NCI-H510A treated with DMSO at 0.1 percent for 48 hours (cell line): ENCODE measurements at regions not wholly inside any gene's neighbourhood (a gene's known extent, or its start where the extent isn't known, plus 50 kb on each side); places are given as distances from the start of the nearest gene placed in this dataset.
"Not testable (repeated sequence)": the region's sequence is repeated elsewhere in the genome, so short reads cannot be mapped to it uniquely, and the experiment has no call there.

Experiments used
- DNase-seq: peaks from one replicate; lab custom pipeline; 2025; lab: John Stamatoyannopoulos, UW

- no peak for DNase-seq
Measured at GRCh38 chr7:127530148-127530547, 55.2 kb downstream of the GCC1 start.

GRCh38 chr7:127527561-127527960 is 57.8 kb downstream of the GCC1 start:
- no peak for DNase-seq

DNA sequence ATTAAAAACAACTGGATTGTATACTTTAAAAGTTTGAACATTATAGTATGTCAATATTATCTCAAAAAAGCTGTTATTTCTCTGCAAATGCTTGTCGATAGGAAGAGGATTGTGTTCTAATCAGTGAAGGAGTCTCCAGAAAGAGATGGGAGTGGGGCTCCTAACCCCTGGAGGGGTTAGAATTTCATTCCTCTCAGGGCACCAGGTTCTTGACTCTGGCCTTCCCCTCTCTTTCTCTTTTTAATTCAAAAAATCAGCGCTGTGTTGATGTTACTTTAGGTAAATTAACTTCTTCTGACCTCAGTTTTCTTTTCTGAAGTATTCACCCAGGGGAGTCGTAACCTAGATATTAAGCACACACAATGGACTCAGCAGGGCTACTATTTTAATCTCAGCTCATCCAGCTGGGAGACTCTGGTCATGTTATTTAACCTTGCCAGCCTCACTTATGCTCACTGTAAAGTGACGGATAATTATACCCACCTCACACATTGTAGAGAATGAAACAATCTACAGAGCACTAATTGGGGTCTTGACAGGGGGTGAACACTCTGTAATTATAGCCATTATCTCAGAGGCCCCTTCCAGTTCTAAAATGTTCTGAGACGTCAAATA is 59.4 kb downstream of the GCC1 start:
- no peak for DNase-seq

- DNase-seq = no peak
Measured at GRCh38 chr7:127516320-127516719, 69.1 kb downstream of the GCC1 start.

DNA sequence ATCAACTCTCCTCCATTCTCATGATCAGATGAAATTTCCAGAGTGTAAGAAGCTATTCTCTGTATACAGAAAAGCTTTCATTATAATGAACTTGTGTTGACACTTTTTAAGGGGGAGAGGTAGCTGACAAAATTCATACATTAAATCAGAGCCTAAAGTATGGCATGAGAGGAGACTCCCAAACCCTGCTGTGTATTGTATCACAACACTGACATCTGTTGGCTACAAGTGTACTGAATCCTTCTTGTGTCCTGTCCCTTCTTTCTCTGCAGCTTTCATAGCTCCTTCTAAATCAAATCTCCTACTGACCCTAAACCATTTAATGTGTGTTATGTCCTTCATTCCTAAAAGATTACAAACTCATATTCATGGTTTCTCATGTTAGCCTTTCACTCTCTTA is 70.9 kb downstream of the GCC1 start:
- DNase-seq = peak; percentile 32

GRCh38 chr7:127513311-127513710 is 72.1 kb downstream of the GCC1 start:
- no peak for DNase-seq

- no peak for DNase-seq
Measured at GRCh38 chr7:127512663-127513062, 72.7 kb downstream of the GCC1 start.

DNA sequence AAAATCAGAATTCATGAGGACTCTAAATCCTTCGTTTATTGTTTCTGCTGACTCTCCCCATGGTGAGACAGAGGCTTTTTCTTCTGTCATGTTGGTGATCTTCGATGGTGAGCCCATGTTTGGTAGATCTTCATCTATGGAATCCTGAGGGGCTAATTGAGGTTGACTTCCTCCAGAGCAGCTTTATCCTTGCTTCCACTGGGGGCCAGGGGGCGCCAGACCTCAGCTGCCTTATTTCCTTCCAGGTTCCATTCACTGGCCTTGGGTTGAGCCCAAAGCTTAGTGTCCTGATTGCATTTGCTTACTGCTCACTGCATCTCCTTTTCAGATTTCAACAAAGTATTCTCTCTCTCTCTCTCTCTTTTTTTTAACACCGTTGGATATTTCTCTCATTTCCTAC is 80.7 kb downstream of the GCC1 start:
- no peak for DNase-seq

GRCh38 chr7:127501817-127502216 is 83.6 kb downstream of the GCC1 start:
- no peak for DNase-seq

- no peak for DNase-seq
Measured at GRCh38 chr7:127487381-127487780, 94.9 kb upstream of the ZNF800 start.

DNA sequence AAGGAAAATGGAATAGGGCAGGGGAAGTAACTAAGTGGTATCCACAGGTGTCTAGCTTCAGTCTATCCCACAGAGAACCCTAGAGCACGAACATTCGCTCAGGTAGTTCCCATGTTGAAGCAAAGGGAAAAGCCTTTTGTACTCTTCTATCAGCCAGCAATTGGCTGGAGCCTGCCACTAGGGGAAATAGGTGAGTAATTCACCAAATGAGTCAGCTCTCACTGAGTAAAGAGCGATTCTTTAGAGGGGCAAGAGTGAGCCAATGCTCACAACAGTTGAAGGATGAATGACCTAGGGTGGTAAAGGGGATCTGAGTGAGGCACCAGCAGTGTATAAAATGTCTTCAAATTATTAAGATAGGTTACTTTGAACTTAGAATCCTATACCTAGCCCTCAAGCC is 94.1 kb upstream of the ZNF800 start:
- DNase-seq = no peak

DNA sequence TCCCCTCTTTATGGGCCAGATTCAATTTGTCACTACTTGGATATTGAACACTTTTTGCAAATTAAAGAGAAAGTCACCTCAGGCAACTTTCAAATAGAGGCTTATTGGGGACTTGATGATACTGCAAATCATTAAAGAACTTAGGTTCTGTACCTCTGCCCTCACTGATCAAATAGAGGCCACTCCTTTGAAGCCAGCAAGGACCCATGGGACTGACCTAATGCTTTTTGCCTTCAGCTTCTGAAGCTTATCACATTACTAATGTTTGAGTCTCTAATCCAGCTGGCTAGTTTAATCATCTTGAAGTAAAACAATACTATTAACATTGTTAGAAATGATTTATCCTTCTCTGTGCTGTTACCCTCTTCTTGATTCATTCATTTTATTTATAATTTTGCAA is 93.0 kb upstream of the ZNF800 start:
- DNase-seq = no peak

DNA sequence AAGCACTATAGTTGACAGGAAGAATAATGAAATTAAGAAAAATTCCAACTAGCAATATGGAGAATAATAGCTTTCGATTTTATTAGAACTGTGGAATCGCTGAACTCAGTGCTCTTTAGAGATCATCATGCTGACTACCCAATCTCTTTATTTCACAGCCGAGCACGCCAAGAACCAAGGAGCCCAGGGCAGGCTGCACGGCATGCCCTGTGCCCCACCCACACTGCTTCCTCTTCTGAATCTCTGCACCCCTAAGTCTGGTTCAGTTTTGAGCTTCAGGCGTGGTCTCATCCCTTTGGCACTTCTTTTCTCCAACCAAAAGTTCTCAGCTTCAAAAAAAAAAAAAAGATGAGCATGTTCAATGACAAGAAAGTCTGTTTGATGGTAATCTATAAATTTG is 92.4 kb upstream of the ZNF800 start:
- no peak for DNase-seq

DNA sequence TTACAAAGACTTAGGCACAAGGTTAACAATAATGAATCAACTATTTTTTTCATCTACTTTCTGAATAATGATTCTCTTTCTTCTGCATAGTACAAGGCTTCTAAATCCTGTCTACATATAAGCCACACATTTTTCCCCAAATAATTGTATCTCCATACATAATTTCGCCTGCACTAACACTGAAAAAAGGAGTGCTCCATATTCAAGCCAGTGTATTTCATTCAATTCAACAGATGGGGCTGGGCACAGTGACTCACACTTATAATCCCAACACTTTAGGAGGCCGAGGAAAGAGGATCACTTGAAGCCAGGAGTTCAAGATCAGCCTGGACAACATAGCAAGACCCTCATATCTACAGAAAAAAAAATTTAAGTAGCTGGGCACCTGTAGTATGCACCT is 86.0 kb upstream of the ZNF800 start:
- DNase-seq = no peak

- DNase-seq = no peak
Measured at GRCh38 chr7:127478024-127478355, 85.5 kb upstream of the ZNF800 start.

GRCh38 chr7:127477295-127478023 is 85.0 kb upstream of the ZNF800 start:
- DNase-seq = peak; percentile 30

- peak; percentile 10 for DNase-seq
Measured at GRCh38 chr7:127476618-127477017, 84.1 kb upstream of the ZNF800 start.

GRCh38 chr7:127474457-127474856 is 81.9 kb upstream of the ZNF800 start:
- DNase-seq = no peak

DNA sequence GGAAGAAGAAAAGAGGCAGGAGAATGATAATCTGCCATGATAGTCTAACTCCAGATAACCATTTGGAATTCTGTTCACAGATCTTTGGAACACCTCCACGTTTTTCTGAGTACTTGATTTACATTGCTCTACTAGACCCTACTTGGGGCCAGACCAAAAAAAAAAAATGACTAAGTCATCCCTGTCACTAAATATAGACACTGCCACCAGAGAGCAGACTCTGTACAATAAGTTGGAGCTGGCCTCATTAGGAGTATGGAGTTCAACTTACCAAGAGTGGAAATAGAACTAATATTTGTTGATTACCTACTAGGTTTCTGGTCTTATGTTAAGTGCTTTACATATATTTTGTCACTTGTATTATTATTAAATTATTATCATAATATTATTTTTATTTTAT is 80.9 kb upstream of the ZNF800 start:
- DNase-seq = no peak

DNA sequence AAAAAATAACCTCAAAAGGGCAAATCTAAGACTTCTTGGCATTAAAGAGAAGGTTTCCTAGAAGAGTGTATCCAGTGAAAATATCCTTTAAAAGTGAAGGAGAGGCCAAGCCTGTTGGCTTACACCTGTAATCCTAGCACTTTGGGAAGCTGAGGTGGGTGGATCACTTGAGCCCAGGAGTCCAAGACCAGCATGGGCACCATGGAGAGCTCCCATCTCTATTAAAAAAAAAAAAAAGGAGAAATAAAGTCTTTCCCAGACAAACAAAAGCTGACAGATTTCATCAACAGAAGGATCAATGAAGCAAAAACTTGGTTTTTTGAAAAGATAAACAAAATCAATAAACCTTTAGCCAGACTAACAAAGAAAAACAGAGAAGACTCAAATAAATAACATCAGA is 67.6 kb upstream of the ZNF800 start:
- DNase-seq = no peak

DNA sequence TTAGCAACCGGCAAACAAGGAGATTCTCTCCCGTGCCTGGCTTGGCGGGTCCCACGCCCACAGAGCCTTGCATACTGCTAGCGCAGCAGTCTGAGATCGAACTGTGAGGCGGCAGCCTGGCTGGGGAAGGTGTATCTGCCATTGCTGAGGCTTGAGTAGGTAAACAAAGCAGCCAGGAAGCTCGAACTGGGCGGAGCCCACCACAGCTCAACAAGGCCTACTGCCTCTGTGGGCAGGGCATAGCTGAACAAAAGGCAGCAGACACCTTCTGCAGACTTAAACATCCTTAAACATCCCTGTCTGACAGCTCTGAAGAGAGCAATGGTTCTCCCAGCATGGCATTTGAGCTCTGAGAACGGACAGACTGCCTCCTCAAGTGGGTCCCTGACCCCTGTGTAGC is 58.8 kb upstream of the ZNF800 start:
- not testable (repeated sequence) for DNase-seq

GRCh38 chr7:127448566-127448965 is 56.1 kb upstream of the ZNF800 start:
- no peak for DNase-seq

DNA sequence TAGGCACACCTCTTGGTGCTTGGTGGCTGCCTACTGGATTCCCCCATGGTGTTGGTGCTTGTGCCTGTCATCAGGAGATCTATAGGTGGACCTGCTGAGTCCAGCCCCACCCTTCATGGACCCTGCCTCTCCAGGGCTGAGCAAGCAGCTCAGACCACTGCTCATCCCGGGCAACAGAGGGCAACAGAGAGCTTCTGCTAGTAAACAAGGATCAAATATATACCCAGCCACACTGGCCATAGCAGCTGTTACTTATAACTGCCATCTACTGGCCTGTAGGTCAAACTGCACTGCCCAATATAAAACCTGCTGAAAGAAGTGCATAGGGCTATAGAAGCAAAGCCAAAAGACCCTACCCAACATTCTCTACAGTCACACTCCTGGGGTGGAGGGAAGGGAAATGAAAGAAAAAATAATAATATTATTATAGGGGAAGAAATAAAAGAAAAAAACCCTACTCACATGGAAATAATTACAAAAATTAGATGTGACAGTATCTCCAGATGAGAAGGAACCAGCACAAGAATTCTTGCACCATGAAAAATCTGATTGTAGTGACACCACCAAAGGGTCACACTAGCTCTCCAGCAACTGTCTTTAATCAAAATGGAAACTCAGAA is 54.9 kb upstream of the ZNF800 start:
- no peak for DNase-seq

- DNase-seq = no peak
Measured at GRCh38 chr7:127446842-127447241, 54.3 kb upstream of the ZNF800 start.
